Endothelial cell of umbilical vein (primary cell): ENCODE measurements at regions not wholly inside any gene's neighbourhood (a gene's known extent, or its start where the extent isn't known, plus 50 kb on each side); places are given as distances from the start of the nearest gene placed in this dataset.

Experiments
- BruUV-seq: library from RNA; stranded (reverse); fragments of 400-500 nt; replicated peaks from 2 replicates; lab custom pipeline; 2021; lab: Mats Ljungman, UMichigan
- CTCF ChIA-PET: fragments of 300-600, 350-600 bp; sonication (Branson Sonifier 250); formaldehyde crosslinking; loops from one replicate; lab custom pipeline; 2021; ENCODE audit warnings: antibody characterized with exemption, inconsistent platforms; lab: Charles Lee
- POLR2A ChIA-PET: fragments of 300-600, 350-600 bp; sonication (Branson Sonifier 250); formaldehyde crosslinking; loops from one replicate; lab custom pipeline; 2021; ENCODE audit warnings: antibody characterized with exemption, inconsistent platforms; lab: Charles Lee
- DNase-seq: peaks from one replicate; pipeline ENCODE4 v3.0.0-alpha.2; 2011; ENCODE audit warnings: low read depth, low spot score
- FAIRE-seq: peaks from 2 replicates; lab custom pipeline; 2011; peaks lifted over from hg19 to GRCh38; lab: Jason Lieb, UNC
- H2AFZ ChIP-seq: 2 replicates; pipeline ENCODE4 v1.6.0; 2012; ENCODE audit warnings: low read depth, low read length, control low read depth, inconsistent platforms
- H3K27ac ChIP-seq: 2 replicates; pipeline ENCODE4 v1.5.1; 2011; ENCODE audit warnings: low read depth, mild to moderate bottlenecking, control low read depth, low read length, moderate library complexity; ENCODE audit not compliant: insufficient read depth
- H3K27me3 ChIP-seq, 2 experiments: 2 replicates each; pipeline versions ENCODE4 v1.6.0 to v1.6.1; 2011; ENCODE audit warnings: low read length in 2 of 2, mixed read lengths in 1 of 2; ENCODE audit not compliant: control insufficient read depth in 2 of 2, insufficient read depth in 2 of 2
- H3K36me3 ChIP-seq, 2 experiments: 2 replicates in 1 of 2; 3 replicates in 1 of 2; pipeline ENCODE4 v1.5.1; 2011; ENCODE audit warnings: low read length in 2 of 2, mild to moderate bottlenecking in 1 of 2, moderate library complexity in 1 of 2; ENCODE audit not compliant: control insufficient read depth in 2 of 2, insufficient read depth in 2 of 2; ENCODE audit errors: extremely low read depth in 1 of 2
- H3K4me1 ChIP-seq: 3 replicates; pipeline ENCODE4 v1.5.1; 2011; ENCODE audit warnings: mild to moderate bottlenecking, low read length; ENCODE audit not compliant: control insufficient read depth, insufficient read depth; ENCODE audit errors: extremely low read depth
- H3K4me2 ChIP-seq: 2 replicates; pipeline ENCODE4 v1.6.1; 2011; ENCODE audit warnings: low read length, control low read depth, mixed read lengths; ENCODE audit not compliant: insufficient read depth
- H3K4me3 ChIP-seq, 3 experiments: fragments of 200-600 bp in 1 of 3; sonication (generic), shearing (Covaris generic) in 1 of 3; replicated peaks in 1 of 3; 2 replicates each; pipeline ENCODE4 v1.5.1; 2011 to 2016; ENCODE audit warnings: control low read depth in 3 of 3, low read length in 3 of 3, mild to moderate bottlenecking in 2 of 3, inconsistent platforms in 1 of 3, low read depth in 1 of 3, moderate library complexity in 1 of 3; ENCODE audit not compliant: insufficient read depth in 1 of 3
- H3K79me2 ChIP-seq: 2 replicates; pipeline ENCODE4 v1.6.0; 2012; ENCODE audit warnings: low read length, inconsistent platforms; ENCODE audit not compliant: control insufficient read depth, insufficient read depth
- H3K9ac ChIP-seq: replicated peaks from 2 replicates; pipeline ENCODE3; 2011; ENCODE audit warnings: low read length, control low read depth; ENCODE audit not compliant: insufficient read depth; ENCODE audit errors: extremely low read depth
- H3K9me1 ChIP-seq: replicated peaks from 3 replicates; pipeline ENCODE4 v1.6.0; 2011; ENCODE audit warnings: mild to moderate bottlenecking, low read length; ENCODE audit not compliant: control insufficient read depth, insufficient read depth; ENCODE audit errors: extremely low read depth
- H3K9me3 ChIP-seq: replicated peaks from 2 replicates; pipeline ENCODE4 v1.5.1; 2012; ENCODE audit warnings: low read length, inconsistent platforms; ENCODE audit not compliant: control insufficient read depth, insufficient read depth
- H4K20me1 ChIP-seq: replicated peaks from 2 replicates; pipeline ENCODE3; 2011; ENCODE audit warnings: mild to moderate bottlenecking, low read length; ENCODE audit not compliant: control insufficient read depth, insufficient read depth; ENCODE audit errors: extremely low read depth
- EZH2 ChIP-seq: IDR thresholded peaks from 2 replicates; pipeline ENCODE4 v1.6.1; 2012; ENCODE audit warnings: borderline replicate concordance, low read depth, mild to moderate bottlenecking, moderate library complexity, low read length, inconsistent platforms; ENCODE audit not compliant: severe bottlenecking
- FOS ChIP-seq: IDR thresholded peaks from 2 replicates; pipeline ENCODE4 v1.6.1; 2011; ENCODE audit warnings: mild to moderate bottlenecking, low read length, moderate library complexity, borderline replicate concordance; ENCODE audit not compliant: insufficient read depth
- JUN ChIP-seq: IDR thresholded peaks from 2 replicates; pipeline ENCODE4 v1.6.1; 2011; ENCODE audit warnings: borderline replicate concordance, low read depth; ENCODE audit not compliant: insufficient read length, insufficient read depth
- MYC ChIP-seq: IDR thresholded peaks from one replicate; pipeline ENCODE4 v1.6.1; 2011; ENCODE audit warnings: mild to moderate bottlenecking, low read depth, low read length
- POLR2A ChIP-seq: IDR thresholded peaks from 2 replicates; pipeline ENCODE4 v1.6.1; 2012; ENCODE audit warnings: low read depth, mild to moderate bottlenecking, control low read depth, low read length
- POLR2AphosphoS5 ChIP-seq: IDR thresholded peaks from 2 replicates; pipeline ENCODE4 v1.6.1; 2012; ENCODE audit warnings: low read depth, mild to moderate bottlenecking, control low read depth, low read length, moderate library complexity; ENCODE audit not compliant: insufficient read depth
- dilution Hi-C: fragments of 300-500 bp; cut with MboI; formaldehyde crosslinking; loops from one replicate; pipeline ENCODE4 v1.15.0; 2019; ENCODE audit warnings: low sequenced_read_pairs; ENCODE audit not compliant: extremely low pct_ligation_motif_present
- intact Hi-C: fragments of 100-400 bp; cut with micrococcal nuclease; formaldehyde crosslinking; loops from one replicate; pipeline ENCODE4 v1.10.0; 2022
- TF ChIP-seq, protein P1 (sequence below): IDR thresholded peaks from 2 replicates; pipeline ENCODE4 v1.6.1; 2011; ENCODE audit not compliant: insufficient read depth, insufficient read length
- TF ChIP-seq, protein P2 (sequence below), 2 donors: IDR thresholded peaks; 1 replicate in 1 of 2; 2 replicates in 1 of 2; pipeline ENCODE4 v1.5.1; 2011; ENCODE audit warnings: low read length in 2 of 2, mild to moderate bottlenecking in 2 of 2, moderate library complexity in 2 of 2, control low read depth in 1 of 2, inconsistent platforms in 1 of 2, low read depth in 1 of 2; ENCODE audit not compliant: insufficient read depth in 1 of 2; ENCODE audit errors: extremely low read depth in 1 of 2

DNA sequence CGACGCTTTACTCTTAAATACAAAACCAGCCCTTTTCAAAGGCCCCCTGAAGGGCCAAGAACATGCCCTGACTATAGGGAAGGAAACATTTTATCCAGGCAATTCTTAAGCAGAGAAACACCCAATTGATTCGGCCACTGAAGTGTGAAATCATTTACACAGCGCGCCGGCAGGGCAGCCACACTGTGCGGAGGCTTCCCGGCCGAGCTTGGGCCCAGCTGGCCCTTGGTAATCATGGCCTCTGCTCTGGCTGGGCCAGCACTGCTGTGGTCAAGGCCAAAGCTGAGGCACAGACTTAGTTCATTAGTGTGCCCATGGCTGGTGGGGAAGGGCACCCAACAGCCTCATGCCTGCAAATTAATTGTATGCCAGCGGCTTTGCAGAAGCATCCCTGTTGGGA is 143.7 kb upstream of the HABP2 start:
- dilution Hi-C loops: no loop called here
- TF ChIP-seq FOS (no peak), EZH2 (no peak), JUN (no peak), POLR2A (no peak), POLR2AphosphoS5 (no peak), MYC (no peak)
- TF ChIP-seq, protein P1, sequence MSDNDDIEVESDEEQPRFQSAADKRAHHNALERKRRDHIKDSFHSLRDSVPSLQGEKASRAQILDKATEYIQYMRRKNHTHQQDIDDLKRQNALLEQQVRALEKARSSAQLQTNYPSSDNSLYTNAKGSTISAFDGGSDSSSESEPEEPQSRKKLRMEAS: no peak
- TF ChIP-seq, protein P2, sequence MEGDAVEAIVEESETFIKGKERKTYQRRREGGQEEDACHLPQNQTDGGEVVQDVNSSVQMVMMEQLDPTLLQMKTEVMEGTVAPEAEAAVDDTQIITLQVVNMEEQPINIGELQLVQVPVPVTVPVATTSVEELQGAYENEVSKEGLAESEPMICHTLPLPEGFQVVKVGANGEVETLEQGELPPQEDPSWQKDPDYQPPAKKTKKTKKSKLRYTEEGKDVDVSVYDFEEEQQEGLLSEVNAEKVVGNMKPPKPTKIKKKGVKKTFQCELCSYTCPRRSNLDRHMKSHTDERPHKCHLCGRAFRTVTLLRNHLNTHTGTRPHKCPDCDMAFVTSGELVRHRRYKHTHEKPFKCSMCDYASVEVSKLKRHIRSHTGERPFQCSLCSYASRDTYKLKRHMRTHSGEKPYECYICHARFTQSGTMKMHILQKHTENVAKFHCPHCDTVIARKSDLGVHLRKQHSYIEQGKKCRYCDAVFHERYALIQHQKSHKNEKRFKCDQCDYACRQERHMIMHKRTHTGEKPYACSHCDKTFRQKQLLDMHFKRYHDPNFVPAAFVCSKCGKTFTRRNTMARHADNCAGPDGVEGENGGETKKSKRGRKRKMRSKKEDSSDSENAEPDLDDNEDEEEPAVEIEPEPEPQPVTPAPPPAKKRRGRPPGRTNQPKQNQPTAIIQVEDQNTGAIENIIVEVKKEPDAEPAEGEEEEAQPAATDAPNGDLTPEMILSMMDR (IDR thresholded peaks at IDR 0.05; ENCODE audit: extremely low read depth in 1 of 2, insufficient read depth in 1 of 2, low read depth in 1 of 2, low read length in 2 of 2): no peak
- intact Hi-C loops: no loop called here
- H3K9ac ChIP-seq: no peak overlapping the region
- no peaks in the 10 kb centered on the region for H3K9me1 ChIP-seq
- ChIA-PET POLR2A (no interaction called here), CTCF (no interaction called here)
- no TSS peak for BruUV-seq
- no peaks in the 10 kb centered on the region for H3K79me2 ChIP-seq
- H3K27ac ChIP-seq: no peak overlapping the region
- no peaks in the 10 kb centered on the region for H3K36me3 ChIP-seq
- no peak overlapping the region for H2AFZ ChIP-seq
- H3K9me3 ChIP-seq: no peaks in the 10 kb centered on the region
- no peaks in the 10 kb centered on the region for H3K4me1 ChIP-seq
- H3K27me3 ChIP-seq: no peaks in the 10 kb centered on the region
- H3K4me2 ChIP-seq: no peak overlapping the region
- no peak for DNase-seq
- no peak for FAIRE-seq
- H4K20me1 ChIP-seq: no peaks in the 10 kb centered on the region
- H3K4me3 ChIP-seq: no peak overlapping the region
